Panc1 (cell line): ENCODE measurements at regions not wholly inside any gene's neighbourhood (a gene's known extent, or its start where the extent isn't known, plus 50 kb on each side); places are given as distances from the start of the nearest gene placed in this dataset.

ENCODE experiments used
- ATAC-seq: fragments of 200-7000 bp; cut with Tn5 transposase; 2 replicates; pipeline ENCODE4 v1.9.1; 2020; ENCODE audit warnings: mild to moderate bottlenecking, moderate library complexity
- BruUV-seq: library from RNA; stranded (reverse); fragments of 400-500 nt; replicated peaks from 2 replicates; lab custom pipeline; 2021; lab: Mats Ljungman, UMichigan
- CTCF ChIA-PET: fragments of 300-600 bp; sonication (Branson Sonifier 250); formaldehyde crosslinking; loops from one replicate; lab custom pipeline; 2022; ENCODE audit warnings: antibody characterized with exemption; lab: Charles Lee
- POLR2A ChIA-PET: fragments of 300-600 bp; sonication (Branson Sonifier 250); formaldehyde crosslinking; loops from one replicate; lab custom pipeline; 2022; ENCODE audit warnings: antibody characterized with exemption; lab: Charles Lee
- DNase-seq: peaks from one replicate; pipeline ENCODE4 v3.0.0-alpha.2; 2010; ENCODE audit warnings: low read depth, low spot score
- H3K27ac ChIP-seq: 2 replicates; pipeline ENCODE4 v1.5.1; 2011; ENCODE audit warnings: mild to moderate bottlenecking, low read length, inconsistent platforms
- H3K27me3 ChIP-seq: fragments of 200-500 bp; sonication (Bioruptor generic); 2 replicates; pipeline ENCODE4 v1.6.0; 2014; ENCODE audit warnings: low read length, inconsistent platforms; ENCODE audit not compliant: control insufficient read depth, insufficient read depth
- H3K36me3 ChIP-seq: fragments of 200-500 bp; sonication (Bioruptor generic); 2 replicates; pipeline ENCODE4 v1.5.1; 2014; ENCODE audit warnings: inconsistent platforms, mild to moderate bottlenecking, low read length, moderate library complexity; ENCODE audit not compliant: control insufficient read depth, insufficient read depth
- H3K4me1 ChIP-seq: 2 replicates; pipeline ENCODE4 v1.5.1; 2011; ENCODE audit warnings: inconsistent platforms, mild to moderate bottlenecking, low read length, moderate library complexity; ENCODE audit not compliant: control insufficient read depth, insufficient read depth
- H3K4me3 ChIP-seq, 2 experiments: 2 replicates each; pipeline ENCODE4 v1.5.1; 2011 to 2012; ENCODE audit warnings: low read depth in 2 of 2, low read length in 2 of 2, mild to moderate bottlenecking in 2 of 2, inconsistent platforms in 1 of 2, moderate library complexity in 1 of 2
- H3K9me3 ChIP-seq: fragments of 200-500 bp; sonication (Bioruptor generic); 2 replicates; pipeline ENCODE4 v1.5.1; 2014; ENCODE audit warnings: low read depth, mild to moderate bottlenecking, inconsistent platforms, low read length, moderate library complexity; ENCODE audit not compliant: control insufficient read depth, insufficient read depth
- POLR2AphosphoS5 ChIP-seq: IDR thresholded peaks from 2 replicates; pipeline ENCODE4 v1.6.1; 2012; ENCODE audit warnings: mild to moderate bottlenecking, low read depth, low read length, moderate library complexity
- SIN3A ChIP-seq: IDR thresholded peaks from 2 replicates; pipeline ENCODE4 v1.6.1; 2012; ENCODE audit warnings: low read depth, mild to moderate bottlenecking, low read length, moderate library complexity, borderline replicate concordance; ENCODE audit not compliant: insufficient read depth
- TCF7L2 ChIP-seq: IDR thresholded peaks from 2 replicates; pipeline ENCODE4 v1.6.1; 2011; ENCODE audit warnings: mild to moderate bottlenecking, low read depth, low read length, inconsistent platforms
- in situ Hi-C: cut with HindIII; loops from 2 replicates; pipeline ENCODE4 v1.10.0; 2016; ENCODE audit warnings: low sequenced_read_pairs, low pct_unique_long_range_greater_than_20kb
- intact Hi-C: fragments of 100-400 bp; cut with micrococcal nuclease; formaldehyde crosslinking; loops from one replicate; pipeline ENCODE4 v1.10.0; 2022; ENCODE audit not compliant: unreplicated experiment
- TF ChIP-seq, protein P1 (sequence below), 2 experiments: IDR thresholded peaks; 2 replicates each; pipeline ENCODE4 v1.6.1; 2011 to 2012; ENCODE audit warnings: low read depth in 2 of 2, control low read depth in 1 of 2, low read length in 1 of 2, mild to moderate bottlenecking in 1 of 2, moderate library complexity in 1 of 2; ENCODE audit not compliant: insufficient read depth in 1 of 2
- TF ChIP-seq, protein P2 (sequence below): fragments of 450-650 bp; IDR thresholded peaks from 2 replicates; pipeline ENCODE4 v1.5.1; 2017; ENCODE audit warnings: mild to moderate bottlenecking

DNA sequence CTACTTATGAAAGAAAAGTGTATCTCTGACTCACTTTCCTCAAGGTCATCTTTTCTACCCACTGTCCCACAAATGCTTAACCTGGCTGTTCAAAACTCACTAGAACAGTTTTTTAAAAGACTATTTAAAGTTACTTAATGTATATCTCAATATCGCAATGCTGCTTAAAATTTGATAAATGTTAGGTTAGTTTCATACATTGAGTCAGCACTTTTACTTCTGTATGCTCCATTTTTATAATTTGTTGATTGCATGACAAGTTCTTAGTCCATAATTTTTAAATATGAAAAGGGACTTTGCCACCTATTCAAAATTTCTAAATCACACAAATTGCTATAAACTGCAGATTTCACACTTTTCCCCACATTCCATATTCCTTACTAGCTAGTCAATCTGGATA, 231.7 kb upstream of the SLC39A10 start:
- Histone ChIP-seq H3K36me3 (no peaks in the 10 kb centered on the region), H3K27me3 (no peaks in the 10 kb centered on the region), H3K27ac (no peak overlapping the region), H3K9me3 (no peaks in the 10 kb centered on the region), H3K4me3 (no peak overlapping the region), H3K4me1 (no peaks in the 10 kb centered on the region; the same call in 1 of the 2 replicates)
- intact Hi-C loops (no loop called here), in situ Hi-C loops (no loop called here)
- POLR2A ChIA-PET, result no interaction called here
- TF ChIP-seq SIN3A (no peak), TCF7L2 (no peak), POLR2AphosphoS5 (no peak)
- TF ChIP-seq, protein P1, sequence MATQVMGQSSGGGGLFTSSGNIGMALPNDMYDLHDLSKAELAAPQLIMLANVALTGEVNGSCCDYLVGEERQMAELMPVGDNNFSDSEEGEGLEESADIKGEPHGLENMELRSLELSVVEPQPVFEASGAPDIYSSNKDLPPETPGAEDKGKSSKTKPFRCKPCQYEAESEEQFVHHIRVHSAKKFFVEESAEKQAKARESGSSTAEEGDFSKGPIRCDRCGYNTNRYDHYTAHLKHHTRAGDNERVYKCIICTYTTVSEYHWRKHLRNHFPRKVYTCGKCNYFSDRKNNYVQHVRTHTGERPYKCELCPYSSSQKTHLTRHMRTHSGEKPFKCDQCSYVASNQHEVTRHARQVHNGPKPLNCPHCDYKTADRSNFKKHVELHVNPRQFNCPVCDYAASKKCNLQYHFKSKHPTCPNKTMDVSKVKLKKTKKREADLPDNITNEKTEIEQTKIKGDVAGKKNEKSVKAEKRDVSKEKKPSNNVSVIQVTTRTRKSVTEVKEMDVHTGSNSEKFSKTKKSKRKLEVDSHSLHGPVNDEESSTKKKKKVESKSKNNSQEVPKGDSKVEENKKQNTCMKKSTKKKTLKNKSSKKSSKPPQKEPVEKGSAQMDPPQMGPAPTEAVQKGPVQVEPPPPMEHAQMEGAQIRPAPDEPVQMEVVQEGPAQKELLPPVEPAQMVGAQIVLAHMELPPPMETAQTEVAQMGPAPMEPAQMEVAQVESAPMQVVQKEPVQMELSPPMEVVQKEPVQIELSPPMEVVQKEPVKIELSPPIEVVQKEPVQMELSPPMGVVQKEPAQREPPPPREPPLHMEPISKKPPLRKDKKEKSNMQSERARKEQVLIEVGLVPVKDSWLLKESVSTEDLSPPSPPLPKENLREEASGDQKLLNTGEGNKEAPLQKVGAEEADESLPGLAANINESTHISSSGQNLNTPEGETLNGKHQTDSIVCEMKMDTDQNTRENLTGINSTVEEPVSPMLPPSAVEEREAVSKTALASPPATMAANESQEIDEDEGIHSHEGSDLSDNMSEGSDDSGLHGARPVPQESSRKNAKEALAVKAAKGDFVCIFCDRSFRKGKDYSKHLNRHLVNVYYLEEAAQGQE (IDR thresholded peaks at IDR 0.05; ENCODE audit: insufficient read depth in 1 of 2, low read depth in 2 of 2, low read length in 1 of 2), result no peak
- TF ChIP-seq, protein P2, sequence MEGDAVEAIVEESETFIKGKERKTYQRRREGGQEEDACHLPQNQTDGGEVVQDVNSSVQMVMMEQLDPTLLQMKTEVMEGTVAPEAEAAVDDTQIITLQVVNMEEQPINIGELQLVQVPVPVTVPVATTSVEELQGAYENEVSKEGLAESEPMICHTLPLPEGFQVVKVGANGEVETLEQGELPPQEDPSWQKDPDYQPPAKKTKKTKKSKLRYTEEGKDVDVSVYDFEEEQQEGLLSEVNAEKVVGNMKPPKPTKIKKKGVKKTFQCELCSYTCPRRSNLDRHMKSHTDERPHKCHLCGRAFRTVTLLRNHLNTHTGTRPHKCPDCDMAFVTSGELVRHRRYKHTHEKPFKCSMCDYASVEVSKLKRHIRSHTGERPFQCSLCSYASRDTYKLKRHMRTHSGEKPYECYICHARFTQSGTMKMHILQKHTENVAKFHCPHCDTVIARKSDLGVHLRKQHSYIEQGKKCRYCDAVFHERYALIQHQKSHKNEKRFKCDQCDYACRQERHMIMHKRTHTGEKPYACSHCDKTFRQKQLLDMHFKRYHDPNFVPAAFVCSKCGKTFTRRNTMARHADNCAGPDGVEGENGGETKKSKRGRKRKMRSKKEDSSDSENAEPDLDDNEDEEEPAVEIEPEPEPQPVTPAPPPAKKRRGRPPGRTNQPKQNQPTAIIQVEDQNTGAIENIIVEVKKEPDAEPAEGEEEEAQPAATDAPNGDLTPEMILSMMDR, result no peak
- BruUV-seq, result no TSS peak
- CTCF ChIA-PET, result no interaction called here
- no peak for DNase-seq
- ATAC-seq, result no peak

DNA sequence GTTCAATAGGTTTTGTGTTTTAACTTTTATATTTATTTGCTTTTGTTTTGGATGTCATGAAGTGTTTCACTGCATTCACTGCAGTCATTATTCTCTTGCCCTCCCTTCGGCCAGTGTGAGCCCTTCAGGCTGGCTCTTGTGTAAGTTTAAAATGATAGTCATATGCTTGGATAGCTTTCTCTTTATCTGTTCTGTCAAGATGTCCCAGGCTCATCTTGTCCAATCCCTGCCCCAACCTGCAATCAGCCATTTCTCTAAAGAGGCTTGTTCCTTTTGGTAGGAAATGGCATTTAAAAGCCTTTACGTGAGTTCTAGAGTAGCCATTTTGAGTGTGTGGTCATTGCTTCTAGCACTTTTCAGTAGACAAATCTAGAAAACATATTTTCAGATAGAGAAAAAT, 238.0 kb upstream of the SLC39A10 start:
- BruUV-seq, result no TSS peak
- intact Hi-C loops, result no loop called here
- Histone ChIP-seq H3K4me3 (no peak overlapping the region), H3K9me3 (no peaks in the 10 kb centered on the region), H3K36me3 (no peaks in the 10 kb centered on the region), H3K27me3 (no peaks in the 10 kb centered on the region), H3K27ac (no peak overlapping the region), H3K4me1 (no peaks in the 10 kb centered on the region)
- TF ChIP-seq TCF7L2 (no peak), POLR2AphosphoS5 (no peak), SIN3A (no peak)
- TF ChIP-seq, protein P1 (IDR thresholded peaks at IDR 0.05; ENCODE audit: insufficient read depth in 1 of 2, low read depth in 2 of 2, low read length in 1 of 2), result no peak
- TF ChIP-seq, protein P2, result no peak
- CTCF ChIA-PET, result no interaction called here
- ATAC-seq, result no peak
- POLR2A ChIA-PET, result no interaction called here
- in situ Hi-C loops, result no loop called here
- no peak for DNase-seq
